ENCODE measurements at regions not wholly inside any gene's neighbourhood (a gene's known extent, or its start where the extent isn't known, plus 50 kb on each side); places are given as distances from the start of the nearest gene placed in this dataset.

DNA sequence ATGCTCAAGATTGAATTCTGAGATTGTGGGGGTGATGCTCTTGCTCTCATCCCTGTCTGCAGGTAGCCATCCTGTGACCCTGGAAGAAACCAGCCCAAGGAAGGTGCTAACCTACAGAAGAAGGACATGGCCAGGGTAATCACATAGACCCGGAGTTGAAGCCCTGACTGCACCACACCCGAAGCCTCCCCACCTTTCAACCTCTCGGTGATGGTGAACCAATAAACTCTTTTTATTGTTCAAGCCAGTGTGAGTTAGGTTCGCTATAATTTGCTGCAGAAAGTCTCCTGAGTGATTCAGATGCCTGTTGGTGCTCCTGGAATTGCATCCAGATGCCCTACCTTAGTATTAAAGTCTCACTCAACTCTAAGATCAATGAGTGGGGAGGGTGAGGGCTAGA, 163.6 kb downstream of the PLPP3 start:
- DNase-seq = no peak
- no peaks in the 10 kb centered on the region for H3K27me3 ChIP-seq
- H3K36me3 ChIP-seq = no peaks in the 10 kb centered on the region
- TF ChIP-seq, protein P1, sequence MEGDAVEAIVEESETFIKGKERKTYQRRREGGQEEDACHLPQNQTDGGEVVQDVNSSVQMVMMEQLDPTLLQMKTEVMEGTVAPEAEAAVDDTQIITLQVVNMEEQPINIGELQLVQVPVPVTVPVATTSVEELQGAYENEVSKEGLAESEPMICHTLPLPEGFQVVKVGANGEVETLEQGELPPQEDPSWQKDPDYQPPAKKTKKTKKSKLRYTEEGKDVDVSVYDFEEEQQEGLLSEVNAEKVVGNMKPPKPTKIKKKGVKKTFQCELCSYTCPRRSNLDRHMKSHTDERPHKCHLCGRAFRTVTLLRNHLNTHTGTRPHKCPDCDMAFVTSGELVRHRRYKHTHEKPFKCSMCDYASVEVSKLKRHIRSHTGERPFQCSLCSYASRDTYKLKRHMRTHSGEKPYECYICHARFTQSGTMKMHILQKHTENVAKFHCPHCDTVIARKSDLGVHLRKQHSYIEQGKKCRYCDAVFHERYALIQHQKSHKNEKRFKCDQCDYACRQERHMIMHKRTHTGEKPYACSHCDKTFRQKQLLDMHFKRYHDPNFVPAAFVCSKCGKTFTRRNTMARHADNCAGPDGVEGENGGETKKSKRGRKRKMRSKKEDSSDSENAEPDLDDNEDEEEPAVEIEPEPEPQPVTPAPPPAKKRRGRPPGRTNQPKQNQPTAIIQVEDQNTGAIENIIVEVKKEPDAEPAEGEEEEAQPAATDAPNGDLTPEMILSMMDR (IDR thresholded peaks at IDR 0.05) = no peak
- TF ChIP-seq EP300 (IDR thresholded peaks at IDR 0.05) = no peak
- TF ChIP-seq POLR2A (IDR thresholded peaks at IDR 0.05) = no peak
- 82 to 96% (median 95%) methylated on average over 4 of the region's 4 CpGs for WGBS, 3 donors
- H3K4me3 ChIP-seq = no peak overlapping the region
- intact Hi-C loops (cut with DNase I) = no loop called here
- no peaks in the 10 kb centered on the region for H3K4me1 ChIP-seq (ENCODE audit: insufficient read depth)
- no peaks in the 10 kb centered on the region for H3K9me3 ChIP-seq
- H3K27ac ChIP-seq = no peak overlapping the region

DNA sequence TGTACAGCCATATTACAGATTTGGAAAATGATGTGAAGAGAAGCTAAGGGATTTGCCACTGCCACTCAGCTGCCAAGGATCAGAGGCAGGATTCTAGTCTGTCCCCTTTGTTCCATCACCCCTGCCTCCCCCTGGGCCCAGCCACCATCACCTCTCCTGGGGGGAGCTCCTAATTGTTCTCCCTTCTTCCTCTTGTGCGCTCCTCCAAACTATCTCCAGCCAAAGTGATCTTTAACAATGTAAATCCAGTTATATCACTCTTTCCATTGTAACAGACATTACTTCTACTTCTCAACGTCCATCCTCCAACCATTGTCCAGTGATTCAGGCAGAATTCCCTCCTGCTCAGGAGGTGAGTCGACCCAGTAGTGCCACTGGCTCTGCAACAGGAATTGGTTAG, 164.1 kb downstream of the PLPP3 start:
- intact Hi-C loops (cut with DNase I) = no loop called here
- H3K27ac ChIP-seq = no peak overlapping the region
- no peak overlapping the region for H3K4me3 ChIP-seq
- H3K4me1 ChIP-seq (ENCODE audit: insufficient read depth) = no peaks in the 10 kb centered on the region
- WGBS, 3 donors = 86 to 95% (median 88%) methylated on average over 3 of the region's 3 CpGs
- H3K36me3 ChIP-seq = no peaks in the 10 kb centered on the region
- TF ChIP-seq POLR2A (IDR thresholded peaks at IDR 0.05) (no peak), EP300 (IDR thresholded peaks at IDR 0.05) (no peak)
- TF ChIP-seq, protein P1 (IDR thresholded peaks at IDR 0.05) = no peak
- H3K27me3 ChIP-seq = no peaks in the 10 kb centered on the region
- no peaks in the 10 kb centered on the region for H3K9me3 ChIP-seq
- DNase-seq = no peak

DNA sequence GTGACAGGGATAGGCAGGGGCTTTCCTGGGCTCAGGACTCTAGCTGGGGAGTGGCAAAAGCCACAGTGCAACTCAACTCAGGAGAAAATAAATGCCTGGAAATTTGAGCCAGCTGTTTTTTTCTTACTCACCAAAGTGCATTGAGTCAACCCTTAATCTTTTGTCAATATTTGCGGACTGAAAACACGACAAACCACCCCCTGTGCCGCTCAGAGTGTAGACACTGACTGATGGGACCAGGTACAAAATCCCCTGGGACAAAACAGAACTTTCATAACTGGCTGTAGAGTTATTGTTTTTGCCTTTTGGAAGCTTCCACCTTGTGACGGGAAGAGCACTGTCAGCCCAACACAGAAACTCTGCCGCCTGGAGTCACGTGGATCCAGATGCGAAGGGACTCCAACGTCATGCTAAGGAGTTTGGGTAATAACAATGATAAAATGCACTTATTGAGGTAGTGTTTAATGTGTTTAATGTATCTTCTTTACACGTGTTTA, 164.6 kb downstream of the PLPP3 start:
- H3K36me3 ChIP-seq = no peaks in the 10 kb centered on the region
- H3K27me3 ChIP-seq = no peaks in the 10 kb centered on the region
- no peak for DNase-seq
- 84 to 87% (median 87%) methylated on average over 9 of the region's 9 CpGs for WGBS, 3 donors
- H3K27ac ChIP-seq = no peak overlapping the region
- H3K4me3 ChIP-seq = no peak overlapping the region
- no peaks in the 10 kb centered on the region for H3K9me3 ChIP-seq
- TF ChIP-seq EP300 (IDR thresholded peaks at IDR 0.05) (no peak), POLR2A (IDR thresholded peaks at IDR 0.05) (no peak)
- TF ChIP-seq, protein P1 (IDR thresholded peaks at IDR 0.05) = no peak
- no peaks in the 10 kb centered on the region for H3K4me1 ChIP-seq (ENCODE audit: insufficient read depth)
- intact Hi-C loops (cut with DNase I) = no loop called here

DNA sequence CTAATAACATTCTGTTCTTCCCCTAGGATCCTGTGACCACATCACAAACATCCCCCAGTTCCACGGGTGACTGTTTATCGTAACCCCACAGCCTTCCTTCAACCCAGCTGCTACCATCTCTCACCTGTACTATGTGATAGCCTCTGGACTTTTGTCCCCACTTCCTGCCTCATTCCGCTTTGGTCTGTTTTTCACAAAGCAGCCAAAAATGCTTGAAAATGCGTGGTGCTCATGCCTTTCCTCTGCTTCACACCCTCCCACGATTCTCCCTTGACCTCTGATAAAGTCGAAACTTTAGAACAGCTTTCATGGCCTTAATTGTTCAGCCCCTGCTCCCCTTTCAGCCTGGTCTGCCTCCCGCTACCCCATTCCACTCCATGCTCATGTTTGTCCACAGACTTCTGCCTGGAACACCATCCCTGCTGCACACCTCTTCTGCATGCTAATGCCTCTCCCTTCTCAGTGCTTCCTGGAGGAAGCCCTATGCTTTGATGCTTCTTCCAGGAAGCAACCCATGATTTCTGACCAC, 165.6 kb downstream of the PLPP3 start:
- Histone ChIP-seq H3K9me3 (no peaks in the 10 kb centered on the region), H3K27ac (no peak overlapping the region), H3K27me3 (no peaks in the 10 kb centered on the region), H3K36me3 (no peaks in the 10 kb centered on the region), H3K4me3 (no peak overlapping the region), H3K4me1 (ENCODE audit: insufficient read depth) (no peaks in the 10 kb centered on the region)
- intact Hi-C loops (cut with DNase I) = no loop called here
- WGBS, 3 donors = 19 to 41% (median 24%) methylated on average over 7 of the region's 7 CpGs
- TF ChIP-seq, protein P1 (IDR thresholded peaks at IDR 0.05) = no peak
- TF ChIP-seq POLR2A (IDR thresholded peaks at IDR 0.05) = no peak
- TF ChIP-seq EP300 (IDR thresholded peaks at IDR 0.05) = no peak
- DNase-seq = no peak

All from ovary (tissue), 7 donors.